Neuron (in vitro differentiated cells): ENCODE measurements at regions not wholly inside any gene's neighbourhood (a gene's known extent, or its start where the extent isn't known, plus 50 kb on each side); places are given as distances from the start of the nearest gene placed in this dataset.

Source experiments
- H2AFZ ChIP-seq: one replicate; pipeline ENCODE4 v1.6.1; 2013; ENCODE audit warnings: low read depth, mild to moderate bottlenecking, inconsistent platforms, low read length, moderate library complexity
- H3K27me3 ChIP-seq: one replicate; pipeline ENCODE4 v1.6.1; 2013; ENCODE audit warnings: low read length; ENCODE audit not compliant: insufficient read depth
- H3K36me3 ChIP-seq: one replicate; pipeline ENCODE4 v1.6.1; 2013; ENCODE audit warnings: low read length; ENCODE audit not compliant: insufficient read depth
- H3K4me1 ChIP-seq: one replicate; pipeline ENCODE4 v1.6.1; 2013; ENCODE audit warnings: low read length; ENCODE audit not compliant: insufficient read depth
- H3K4me3 ChIP-seq: 2 replicates; pipeline ENCODE4 v1.5.1; 2013; ENCODE audit warnings: mild to moderate bottlenecking, low read length, moderate library complexity
- H3K9me3 ChIP-seq: one replicate; pipeline ENCODE4 v1.6.1; 2013; ENCODE audit warnings: low read length

- Histone ChIP-seq H3K4me1 (no peaks in the 10 kb centered on the region), H3K4me3 (no peak overlapping the region), H2AFZ (no peak overlapping the region), H3K9me3 (no peaks in the 10 kb centered on the region), H3K36me3 (no peaks in the 10 kb centered on the region), H3K27me3 (no peaks in the 10 kb centered on the region)
These were observed 668.8 kb upstream of the KLF4 start for GRCh38 chr9:108158236-108158995.

- H3K4me1 ChIP-seq = no peaks in the 10 kb centered on the region
- H3K27me3 ChIP-seq = no peaks in the 10 kb centered on the region
- H3K4me3 ChIP-seq = no peak overlapping the region
- no peaks in the 10 kb centered on the region for H3K36me3 ChIP-seq
- no peaks in the 10 kb centered on the region for H3K9me3 ChIP-seq
- H2AFZ ChIP-seq = no peak overlapping the region
These were observed 666.9 kb upstream of the KLF4 start for GRCh38 chr9:108156270-108156998.

GRCh38 chr9:108153416-108153815 lies 663.8 kb upstream of the KLF4 start:
- H3K4me1 ChIP-seq = no peaks in the 10 kb centered on the region
- no peak overlapping the region for H3K4me3 ChIP-seq
- no peaks in the 10 kb centered on the region for H3K27me3 ChIP-seq
- H2AFZ ChIP-seq = no peak overlapping the region
- H3K9me3 ChIP-seq = no peaks in the 10 kb centered on the region
- no peaks in the 10 kb centered on the region for H3K36me3 ChIP-seq

- no peak overlapping the region for H3K4me3 ChIP-seq
- no peaks in the 10 kb centered on the region for H3K27me3 ChIP-seq
- H3K4me1 ChIP-seq = no peaks in the 10 kb centered on the region
These were observed 661.4 kb upstream of the KLF4 start for GRCh38 chr9:108150736-108151586.

GRCh38 chr9:108149326-108149725 lies 659.8 kb upstream of the KLF4 start:
- no peak overlapping the region for H3K4me3 ChIP-seq
- H3K36me3 ChIP-seq = no peaks in the 10 kb centered on the region
- no peaks in the 10 kb centered on the region for H3K4me1 ChIP-seq
- no peaks in the 10 kb centered on the region for H3K27me3 ChIP-seq
- H2AFZ ChIP-seq = no peak overlapping the region
- no peaks in the 10 kb centered on the region for H3K9me3 ChIP-seq

More at GRCh38 chr9:108150736-108151586, 661.4 kb upstream of the KLF4 start:
- Histone ChIP-seq H3K9me3 (no peaks in the 10 kb centered on the region), H2AFZ (no peak overlapping the region), H3K36me3 (no peaks in the 10 kb centered on the region)

- no peaks in the 10 kb centered on the region for H3K36me3 ChIP-seq
- H3K4me1 ChIP-seq = peaks cover 7% of the 10 kb centered on the region
- H3K9me3 ChIP-seq = no peaks in the 10 kb centered on the region
- no peaks in the 10 kb centered on the region for H3K27me3 ChIP-seq
- H3K4me3 ChIP-seq = no peak overlapping the region
- H2AFZ ChIP-seq = no peak overlapping the region
These were observed 653.1 kb upstream of the KLF4 start for GRCh38 chr9:108142504-108143201.

GRCh38 chr9:108142142-108142503 lies 652.6 kb upstream of the KLF4 start:
- no peaks in the 10 kb centered on the region for H3K9me3 ChIP-seq

GRCh38 chr9:108139900-108140299 lies 650.3 kb upstream of the KLF4 start:
- Histone ChIP-seq H3K36me3 (no peaks in the 10 kb centered on the region), H3K4me3 (no peak overlapping the region), H3K9me3 (no peaks in the 10 kb centered on the region), H2AFZ (no peak overlapping the region), H3K4me1 (peaks cover 7% of the 10 kb centered on the region), H3K27me3 (no peaks in the 10 kb centered on the region)

More at GRCh38 chr9:108142142-108142503, 652.6 kb upstream of the KLF4 start:
- H3K4me3 ChIP-seq = no peak overlapping the region
- no peak overlapping the region for H2AFZ ChIP-seq
- H3K27me3 ChIP-seq = no peaks in the 10 kb centered on the region
- H3K36me3 ChIP-seq = no peaks in the 10 kb centered on the region
- H3K4me1 ChIP-seq = peaks cover 7% of the 10 kb centered on the region

- Histone ChIP-seq H2AFZ (no peak overlapping the region), H3K4me3 (no peak overlapping the region), H3K4me1 (peaks cover 7% of the 10 kb centered on the region), H3K9me3 (no peaks in the 10 kb centered on the region), H3K27me3 (no peaks in the 10 kb centered on the region), H3K36me3 (no peaks in the 10 kb centered on the region)
These were observed 648.9 kb upstream of the KLF4 start for GRCh38 chr9:108138516-108138915.

- Histone ChIP-seq H3K36me3 (no peaks in the 10 kb centered on the region), H3K4me3 (no peak overlapping the region)
These were observed 647.1 kb upstream of the KLF4 start for GRCh38 chr9:108136656-108137055.

GRCh38 chr9:108134486-108135128 lies 645.0 kb upstream of the KLF4 start:
- no peaks in the 10 kb centered on the region for H3K27me3 ChIP-seq
- peaks cover 2% of the 10 kb centered on the region for H3K4me1 ChIP-seq
- H2AFZ ChIP-seq = no peak overlapping the region
- H3K4me3 ChIP-seq = no peak overlapping the region
- H3K36me3 ChIP-seq = no peaks in the 10 kb centered on the region
- H3K9me3 ChIP-seq = no peaks in the 10 kb centered on the region

More at GRCh38 chr9:108136656-108137055, 647.1 kb upstream of the KLF4 start:
- H3K9me3 ChIP-seq = no peaks in the 10 kb centered on the region
- no peaks in the 10 kb centered on the region for H3K27me3 ChIP-seq
- no peak overlapping the region for H2AFZ ChIP-seq
- peaks cover 2% of the 10 kb centered on the region for H3K4me1 ChIP-seq

GRCh38 chr9:108133680-108134079 lies 644.1 kb upstream of the KLF4 start:
- Histone ChIP-seq H3K9me3 (no peaks in the 10 kb centered on the region), H3K4me3 (no peak overlapping the region), H2AFZ (no peak overlapping the region), H3K36me3 (no peaks in the 10 kb centered on the region), H3K27me3 (no peaks in the 10 kb centered on the region), H3K4me1 (peaks cover 2% of the 10 kb centered on the region)
